ENCODE measurements at regions not wholly inside any gene's neighbourhood (a gene's known extent, or its start where the extent isn't known, plus 50 kb on each side); places are given as distances from the start of the nearest gene placed in this dataset.
A peak's percentile ranks its signal among the peaks of the same experiment; 100 is the strongest.

DNA sequence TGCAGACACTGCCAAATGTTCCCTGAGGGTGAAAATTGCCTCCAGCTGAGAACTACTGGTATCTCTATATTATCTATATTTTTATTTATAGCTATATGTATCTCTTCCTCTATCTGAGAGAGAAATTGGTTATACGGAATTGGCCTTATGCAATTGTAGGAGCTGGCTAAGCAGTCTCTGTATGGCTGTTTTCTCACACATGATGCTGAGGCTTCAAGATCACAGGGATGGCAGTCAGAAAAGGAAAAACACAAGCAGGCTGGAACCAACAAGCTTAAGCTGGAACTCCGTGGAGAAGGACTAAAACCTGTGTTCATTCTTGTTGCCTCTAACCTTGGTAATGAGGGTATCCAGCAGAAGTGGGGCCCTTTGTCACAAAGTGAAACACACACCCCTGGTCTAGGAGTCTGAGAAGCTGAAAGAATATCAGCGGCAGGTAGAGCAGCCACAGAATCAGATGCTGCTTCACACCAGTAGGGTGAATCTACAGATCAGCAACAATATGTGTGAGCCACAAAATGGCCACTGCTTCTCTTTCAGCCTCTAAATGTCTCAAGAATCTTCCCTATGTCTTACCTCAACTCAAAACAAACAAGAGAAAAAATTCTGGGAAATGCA lies 166.5 kb upstream of the PPP1R2C start:
- no peak for DNase-seq (ENCODE audit: low spot score)

DNA sequence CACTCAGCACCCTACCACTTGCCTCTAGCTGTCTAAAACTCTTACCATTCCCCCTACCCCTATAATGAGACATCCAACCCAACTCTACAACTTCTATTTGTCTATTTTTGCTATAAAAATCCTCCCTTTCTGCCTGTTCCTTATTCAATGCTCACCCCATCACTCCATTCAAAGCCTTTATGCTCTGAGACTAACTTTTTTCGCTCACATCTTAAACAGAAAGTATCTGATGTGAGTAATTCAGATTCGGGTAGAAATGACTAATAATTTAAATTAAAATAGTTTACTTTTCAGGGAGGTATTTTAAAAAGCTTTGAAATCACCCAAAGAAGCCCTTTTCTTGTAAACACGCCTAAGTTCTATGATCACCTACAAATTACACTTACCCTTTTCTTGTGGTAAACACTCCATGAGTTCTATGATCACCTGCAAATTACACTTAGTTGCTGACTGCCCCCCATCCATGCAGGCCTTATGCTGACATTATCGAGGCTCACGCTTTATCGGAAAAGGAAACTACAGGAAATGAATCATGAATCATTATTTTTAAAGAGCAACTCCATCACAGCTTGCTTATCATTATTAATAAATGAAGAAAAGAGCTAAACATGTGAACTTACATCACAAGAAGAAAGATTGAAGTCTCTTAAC lies 168.7 kb upstream of the PPP1R2C start:
- no peak for DNase-seq (ENCODE audit: low spot score)

DNA sequence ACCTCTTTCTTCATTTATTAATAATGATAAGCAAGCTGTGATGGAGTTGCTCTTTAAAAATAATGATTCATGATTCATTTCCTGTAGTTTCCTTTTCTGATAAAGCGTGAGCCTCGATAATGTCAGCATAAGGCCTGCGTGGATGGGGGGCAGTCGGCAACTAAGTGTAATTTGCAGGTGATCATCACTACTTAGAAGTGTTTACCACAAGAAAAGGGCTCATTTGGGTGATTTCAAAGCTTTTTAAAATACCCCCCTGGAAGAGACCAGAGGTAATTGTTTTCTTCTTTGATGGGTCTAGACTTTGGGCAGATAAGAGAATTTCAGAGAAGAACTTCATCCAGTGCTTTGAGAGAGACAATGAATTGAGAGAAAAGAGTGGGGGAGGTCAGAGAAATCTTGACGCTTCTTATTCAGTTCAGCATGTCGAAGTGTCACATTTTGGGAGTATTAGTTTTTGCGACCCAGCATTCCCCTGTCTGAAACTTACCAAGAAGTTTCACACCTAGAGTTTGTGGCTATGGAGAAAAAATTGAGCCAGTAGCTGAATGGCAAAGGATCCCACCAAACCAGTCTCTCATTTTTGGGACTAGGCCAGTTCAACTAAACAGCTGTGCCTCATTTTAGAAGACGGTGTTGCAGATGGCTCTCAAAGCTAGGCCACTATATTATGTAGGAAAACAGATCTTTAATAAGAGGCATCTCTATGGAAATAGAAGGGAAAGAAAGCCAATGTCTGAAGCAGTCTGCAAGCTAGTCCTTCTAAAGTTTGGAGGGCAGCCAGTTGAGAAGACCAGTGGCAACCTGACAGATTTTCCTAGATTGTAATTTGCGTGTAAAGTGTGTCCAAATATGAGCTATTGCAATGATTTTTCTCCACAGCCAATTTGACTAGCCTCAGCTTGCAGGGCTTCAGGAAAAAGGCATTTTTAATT lies 171.0 kb upstream of the PPP1R2C start:
- no peak for DNase-seq (ENCODE audit: low spot score)

DNA sequence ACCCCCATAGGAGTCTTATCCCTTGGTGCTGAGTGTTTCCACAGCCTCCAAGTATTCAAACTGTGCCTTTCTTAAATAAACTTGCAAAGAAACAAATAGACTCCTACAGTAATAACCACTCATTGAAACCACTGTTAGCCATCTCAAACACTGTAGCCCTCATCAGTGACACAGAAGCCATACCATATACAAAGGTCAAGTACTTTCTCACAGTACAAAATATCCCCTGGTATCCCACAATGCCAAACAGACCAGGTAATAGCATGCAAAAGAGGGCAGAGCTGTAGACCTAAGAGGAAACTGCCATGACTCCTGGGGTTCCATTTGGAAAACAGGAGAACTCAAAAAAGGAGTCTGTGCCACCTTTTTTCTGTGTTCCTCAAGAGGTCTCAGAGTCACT lies 173.8 kb upstream of the PPP1R2C start:
- DNase-seq (ENCODE audit: low spot score): no peak

DNA sequence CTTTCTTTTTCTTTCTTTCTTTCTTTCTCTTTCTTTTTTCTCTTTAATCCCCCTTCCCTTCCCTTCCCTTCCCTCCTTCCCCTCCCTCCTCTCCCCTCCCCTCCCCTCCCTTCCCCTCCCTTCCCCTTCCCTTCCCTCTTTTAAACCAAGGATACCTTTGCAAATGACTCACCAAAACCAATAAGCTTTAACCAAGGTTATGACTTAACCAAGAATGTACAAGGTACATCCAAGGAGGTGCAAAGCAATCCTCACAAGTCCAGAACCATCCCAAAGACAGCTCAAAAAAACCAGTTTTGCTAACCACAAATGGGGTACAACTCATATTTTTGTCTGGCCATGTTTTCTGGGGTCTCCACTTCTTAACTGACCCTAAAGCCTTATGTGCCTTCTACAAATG lies 174.7 kb upstream of the PPP1R2C start:
- DNase-seq (ENCODE audit: low spot score): no peak

DNA sequence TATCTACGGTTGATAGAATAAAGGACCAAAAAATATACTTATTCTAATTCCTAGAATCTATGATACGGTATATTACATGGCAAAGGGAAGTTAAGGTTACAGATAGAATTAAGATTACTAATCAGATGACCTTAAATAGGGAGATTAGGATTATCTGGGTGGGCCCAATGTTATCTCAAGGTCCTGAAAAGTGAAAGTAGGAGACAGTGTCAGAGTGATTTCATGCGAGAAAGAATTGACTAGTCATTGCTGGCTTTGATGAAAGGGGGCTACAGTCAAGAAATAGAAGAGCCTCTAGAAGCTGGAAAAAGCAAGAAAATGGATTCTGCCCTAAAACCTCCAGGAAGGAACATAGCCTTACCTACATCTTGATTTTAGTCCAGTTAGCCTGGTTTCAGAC lies 176.9 kb upstream of the PPP1R2C start:
- DNase-seq (ENCODE audit: low spot score): no peak

DNA sequence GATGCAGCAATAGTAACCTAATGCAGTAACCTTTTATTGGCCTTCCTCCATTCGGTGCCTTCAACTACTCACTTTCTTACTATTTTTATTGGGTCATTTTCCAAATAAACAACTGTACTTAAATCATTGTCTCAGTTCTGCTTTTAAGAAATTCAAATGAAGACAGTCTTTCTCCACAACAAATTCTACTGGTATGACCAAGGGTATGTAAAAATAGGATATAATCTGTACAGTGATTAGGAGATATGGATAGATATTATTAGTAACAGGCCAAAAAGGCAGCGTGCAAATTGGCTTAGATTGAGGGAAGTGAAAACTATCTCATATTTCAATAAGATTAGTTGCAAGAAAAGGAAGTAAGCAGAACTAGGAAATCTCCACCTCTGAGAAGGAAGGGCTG lies 177.4 kb upstream of the PPP1R2C start:
- no peak for DNase-seq (ENCODE audit: low spot score)

DNA sequence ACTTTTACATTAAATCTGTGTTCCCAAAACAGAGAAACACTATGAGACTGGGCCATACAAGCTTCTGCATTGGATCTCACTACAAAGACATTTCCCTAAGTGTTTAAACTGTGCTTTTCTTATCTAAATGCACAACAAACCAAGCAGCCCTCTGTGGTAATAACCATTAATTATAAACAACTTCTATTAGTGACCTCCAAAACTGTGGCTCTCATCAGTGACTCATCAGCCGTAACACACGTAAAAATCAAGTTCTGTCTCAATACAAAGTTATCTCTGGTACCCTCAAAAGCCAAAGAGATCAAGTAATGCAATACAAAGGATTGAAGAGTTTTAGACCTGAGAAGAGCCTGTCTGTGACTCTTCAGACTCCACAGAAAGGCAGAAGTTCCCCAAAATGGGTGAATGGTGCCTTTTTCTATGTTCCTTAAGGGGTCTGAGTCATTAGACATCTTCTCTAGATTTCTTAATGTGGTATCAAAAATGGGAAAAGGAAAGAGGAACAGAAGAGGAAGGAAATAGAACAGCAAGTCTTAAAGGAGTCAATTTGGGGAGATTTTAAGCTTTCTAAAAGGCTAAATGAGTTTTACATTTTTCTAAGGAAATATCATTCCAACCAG lies 189.8 kb upstream of the PPP1R2C start:
- no peak for DNase-seq (ENCODE audit: low spot score)

DNA sequence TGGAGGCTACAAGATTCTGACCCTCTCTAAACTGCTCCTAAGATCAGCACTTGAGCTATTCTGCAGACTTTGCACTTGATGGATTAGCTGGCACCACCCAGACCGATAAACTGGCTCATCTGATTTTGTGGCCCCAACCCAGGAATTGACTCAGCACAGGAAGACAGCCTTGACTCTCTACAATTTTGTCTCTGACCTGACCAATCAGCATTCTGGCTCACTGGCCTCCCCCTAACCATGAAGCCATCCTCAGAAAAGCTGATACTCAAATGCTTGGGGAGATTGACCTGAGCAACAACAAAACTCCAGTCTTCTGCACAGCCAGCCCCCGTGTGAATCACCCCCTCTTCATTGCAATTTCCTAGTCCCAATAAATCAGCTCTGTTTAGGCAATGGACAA lies 195.4 kb upstream of the PPP1R2C start:
- no peak for DNase-seq (ENCODE audit: low spot score)

DNA sequence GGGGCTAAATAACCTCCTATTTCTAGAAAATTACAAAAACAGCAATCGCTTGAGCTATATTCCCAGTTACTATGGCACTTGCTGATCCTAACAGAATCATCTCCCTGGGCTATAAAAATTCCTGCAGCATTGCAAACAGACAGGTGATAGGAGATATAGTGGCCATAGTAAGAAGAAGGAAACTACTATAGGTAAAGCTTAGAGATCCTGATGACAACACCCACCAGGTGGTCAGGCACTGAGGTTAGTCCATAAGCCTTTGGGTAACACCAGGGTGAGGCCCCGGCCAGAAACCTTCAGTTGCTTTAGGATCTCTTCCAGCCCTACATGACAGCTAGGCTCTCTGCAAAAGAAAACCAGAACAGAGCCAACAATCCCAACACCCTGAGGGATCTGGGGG lies 197.9 kb upstream of the PPP1R2C start:
- no peak for DNase-seq (ENCODE audit: low spot score)

DNA sequence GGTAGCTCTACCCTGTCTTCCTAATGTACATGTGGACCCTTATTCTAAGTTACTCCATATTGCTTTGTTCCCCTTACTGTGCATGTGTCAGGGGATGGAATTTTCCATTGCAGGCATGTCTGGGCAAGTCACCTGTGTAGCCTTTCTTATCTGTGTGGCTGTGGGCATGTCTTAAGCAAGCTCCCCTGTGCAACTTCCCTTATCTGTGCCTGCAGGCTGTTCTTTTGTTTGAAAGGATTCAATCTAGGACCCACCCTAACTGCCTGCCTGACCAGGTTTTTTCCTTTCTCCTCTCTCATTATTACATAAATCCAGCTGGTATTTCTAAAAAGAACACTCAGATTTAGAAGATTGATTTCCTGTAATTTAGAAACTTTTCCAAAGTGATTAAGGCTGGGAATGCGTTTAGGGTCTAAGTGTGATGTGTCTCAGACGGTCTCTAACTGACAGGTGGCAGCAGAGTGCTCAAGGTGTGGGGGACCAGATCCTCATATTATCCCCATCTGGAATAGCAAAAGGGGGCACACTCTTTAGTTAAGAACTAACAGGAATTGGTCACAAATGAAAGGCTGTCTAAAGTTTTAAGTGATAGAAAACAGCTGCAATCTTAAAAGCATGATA lies 198.9 kb upstream of the PPP1R2C start:
- DNase-seq (ENCODE audit: low spot score): peak; percentile 15

DNA sequence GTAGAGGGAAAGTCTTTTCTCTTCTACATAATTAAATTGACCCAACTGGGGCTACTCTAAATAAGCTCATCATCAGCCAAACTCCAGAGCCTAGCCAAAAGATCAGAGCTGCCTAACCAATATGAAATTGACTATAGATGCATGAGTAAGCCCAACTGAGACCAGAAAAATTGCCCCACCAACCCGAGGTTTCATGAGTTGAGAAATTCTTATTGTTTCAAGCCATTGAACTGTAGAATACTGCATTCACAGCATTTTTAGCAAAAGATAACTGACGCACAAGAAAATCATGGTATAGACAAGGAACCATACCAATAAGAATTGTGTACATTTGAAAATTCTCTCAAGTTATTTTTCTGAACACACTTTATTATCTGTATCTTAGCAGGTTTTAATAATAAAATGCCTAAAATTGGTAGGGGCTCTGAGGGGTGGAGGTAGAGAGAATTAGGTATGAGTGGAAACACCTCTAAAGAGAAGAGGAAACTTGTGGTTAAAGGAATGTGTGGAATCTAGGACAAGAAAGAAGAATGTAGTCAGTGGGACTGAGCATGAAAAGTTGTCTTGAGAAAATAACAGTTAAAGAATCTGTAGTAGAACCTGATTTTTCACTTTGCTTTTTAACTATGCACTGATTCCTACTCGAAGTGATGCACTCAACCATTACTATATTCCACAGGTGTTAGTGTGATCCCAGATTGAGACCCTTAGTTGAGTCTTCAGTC lies 200.9 kb upstream of the PPP1R2C start:
- no peak for DNase-seq (ENCODE audit: low spot score)

DNA sequence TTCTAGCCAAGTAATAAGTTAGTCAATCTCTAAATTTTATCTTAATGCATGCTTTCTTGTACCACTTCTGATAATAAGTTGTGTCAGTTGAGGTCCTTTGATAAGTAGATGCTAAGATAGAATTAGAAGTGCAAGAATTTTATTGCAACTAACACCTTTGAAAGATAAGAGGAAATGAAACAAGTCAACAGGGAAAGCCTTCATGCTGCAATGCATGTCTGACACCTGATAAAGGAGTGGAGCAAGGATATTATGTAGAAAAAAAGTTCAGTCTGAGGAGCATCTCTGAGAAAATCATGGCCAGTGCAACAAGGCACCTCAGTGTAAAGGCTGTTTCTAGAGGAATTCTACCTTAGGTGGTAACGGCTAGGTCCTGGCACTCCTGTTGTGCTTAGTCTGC lies 210.7 kb upstream of the PPP1R2C start:
- no peak for DNase-seq (ENCODE audit: low spot score)

DNA sequence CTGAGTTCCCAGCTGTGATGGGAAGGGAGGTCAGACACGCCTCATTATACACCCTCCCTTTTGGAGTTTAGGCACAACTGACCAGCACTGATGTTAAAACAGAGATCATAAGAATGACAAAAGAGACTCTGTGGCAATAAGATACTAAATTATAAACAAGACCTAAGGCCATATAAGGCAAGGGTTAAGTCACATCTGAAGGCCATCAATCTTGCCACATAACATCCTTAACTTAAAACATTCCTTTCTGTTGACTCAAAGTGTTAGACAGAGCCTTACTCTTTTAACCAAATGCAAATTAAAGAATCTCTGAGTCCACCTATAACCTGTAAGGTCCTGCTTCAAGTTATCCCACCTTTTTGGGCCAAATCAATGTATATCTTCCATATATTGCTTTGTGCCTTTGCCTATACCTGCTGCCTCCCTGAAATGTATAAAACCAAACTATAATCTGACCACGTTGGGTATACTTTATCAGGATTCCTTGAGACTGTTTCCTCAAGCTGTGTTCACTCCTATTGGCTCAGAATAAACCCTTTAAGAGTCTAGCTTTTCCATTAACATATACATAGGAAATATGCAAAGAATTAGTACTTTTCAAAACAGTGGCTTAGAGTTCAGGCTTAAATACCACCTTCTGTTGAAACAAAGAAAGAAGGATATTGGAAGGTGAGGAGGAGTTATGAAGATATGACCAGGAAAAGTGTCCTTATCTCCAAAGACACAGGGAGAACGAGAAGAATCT lies 214.4 kb upstream of the PPP1R2C start:
- DNase-seq (ENCODE audit: low spot score): no peak

DNA sequence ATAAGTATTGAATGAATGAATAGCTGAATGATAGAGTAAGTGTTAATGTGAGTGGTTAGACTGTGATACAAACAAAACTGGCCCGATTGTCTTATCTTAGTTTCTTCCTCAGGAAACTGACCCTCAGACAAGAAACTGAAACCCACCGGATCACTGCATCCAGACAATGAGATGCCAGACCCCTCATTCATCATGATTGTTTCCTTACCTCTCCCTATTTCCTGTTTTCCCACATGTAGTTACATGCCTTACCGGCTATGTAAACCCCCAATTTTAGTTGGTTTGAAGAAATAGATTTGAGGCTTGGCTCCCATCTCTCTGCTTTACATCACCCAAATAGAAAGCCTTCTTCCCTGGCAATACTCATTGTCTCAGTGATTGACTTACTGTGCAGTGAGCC lies 218.9 kb upstream of the PPP1R2C start:
- DNase-seq (ENCODE audit: low spot score): no peak

DNA sequence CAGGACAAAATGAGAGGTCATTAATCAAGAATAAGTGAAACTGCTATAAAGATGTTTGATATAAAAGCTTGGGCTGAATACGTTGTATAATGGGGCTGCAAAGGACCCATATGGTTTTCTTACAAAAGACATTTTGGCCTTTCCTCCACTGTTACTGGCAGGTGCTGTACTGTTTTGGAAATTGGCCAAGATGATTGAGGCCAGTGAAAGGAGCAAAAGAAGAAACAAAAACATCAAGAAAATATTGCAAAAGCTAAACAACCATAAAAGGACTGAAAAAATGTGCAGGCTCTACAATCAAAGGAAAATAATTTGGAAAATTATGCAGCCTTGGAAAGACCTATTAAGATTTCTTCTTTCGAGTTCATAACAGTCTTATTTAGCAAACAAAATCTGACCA lies 222.2 kb upstream of the PPP1R2C start:
- no peak for DNase-seq (ENCODE audit: low spot score)

DNA sequence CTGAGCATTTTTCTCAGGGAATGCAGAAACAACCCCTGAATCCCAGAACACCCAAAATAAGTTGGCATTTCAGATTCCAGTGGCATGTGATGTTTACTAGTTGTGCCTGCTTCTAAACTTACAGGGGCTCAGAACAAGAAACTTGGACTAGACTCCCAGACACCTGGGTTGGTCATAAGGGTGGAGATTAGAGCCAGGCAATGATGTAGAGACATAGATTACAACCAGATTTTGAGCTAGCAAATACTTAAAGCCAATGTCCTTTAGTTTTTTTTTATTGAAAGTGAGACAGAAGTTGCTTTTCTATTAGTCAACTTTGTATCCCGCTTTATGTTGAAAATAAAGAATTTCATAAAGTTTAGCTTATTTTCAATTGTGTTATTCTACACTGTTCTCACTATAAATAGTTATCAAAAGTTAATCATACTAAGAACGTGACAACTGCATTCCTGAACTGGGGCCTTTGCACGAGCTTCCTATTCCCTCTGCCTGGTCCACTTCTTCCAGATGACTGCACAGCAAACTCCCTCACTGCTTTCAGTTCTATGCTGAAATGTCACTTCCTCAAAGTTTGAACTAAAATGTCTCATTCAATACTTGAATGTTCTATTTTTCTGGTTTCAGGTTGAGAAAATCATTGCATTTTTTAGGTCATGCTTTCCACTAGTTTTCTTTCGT lies 224.7 kb upstream of the PPP1R2C start:
- no peak for DNase-seq (ENCODE audit: low spot score)

DNA sequence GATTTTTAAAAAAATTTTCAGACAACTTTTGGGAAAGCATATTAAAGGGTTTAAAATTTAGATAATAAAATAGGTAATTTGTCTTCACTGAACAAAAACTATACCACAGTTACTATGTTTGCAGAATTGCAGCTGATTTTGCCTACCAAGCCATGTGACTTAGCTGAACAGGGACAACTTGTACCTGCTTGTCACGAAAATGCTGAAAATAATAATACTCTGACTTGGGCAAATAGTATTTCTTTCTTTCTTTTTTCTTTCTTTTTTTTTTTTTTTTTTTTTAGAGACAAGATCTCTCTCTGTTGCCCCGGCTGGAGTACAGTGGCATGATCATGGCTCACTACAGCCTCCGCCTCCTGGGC lies 225.2 kb upstream of the PPP1R2C start:
- no peak for DNase-seq (ENCODE audit: low spot score)

DNA sequence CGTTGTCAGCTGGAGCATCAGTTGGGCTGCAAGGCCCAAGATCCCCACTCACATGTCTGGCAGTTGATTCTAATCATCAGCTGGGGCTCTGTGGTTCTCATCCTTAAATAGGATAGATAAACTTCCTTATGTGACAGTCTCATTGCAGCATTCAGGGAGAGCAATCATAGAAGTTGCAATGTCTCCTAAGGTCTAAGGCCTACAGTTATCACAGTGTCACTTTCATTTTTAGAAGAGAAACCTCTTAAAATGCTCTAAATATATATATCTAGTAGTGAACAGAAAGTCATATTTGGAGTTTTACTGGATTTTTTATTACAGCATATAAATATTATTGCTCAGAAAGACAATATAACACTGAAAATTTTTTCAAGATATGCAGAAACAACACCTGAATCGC lies 226.0 kb upstream of the PPP1R2C start:
- DNase-seq (ENCODE audit: low spot score): no peak

DNA sequence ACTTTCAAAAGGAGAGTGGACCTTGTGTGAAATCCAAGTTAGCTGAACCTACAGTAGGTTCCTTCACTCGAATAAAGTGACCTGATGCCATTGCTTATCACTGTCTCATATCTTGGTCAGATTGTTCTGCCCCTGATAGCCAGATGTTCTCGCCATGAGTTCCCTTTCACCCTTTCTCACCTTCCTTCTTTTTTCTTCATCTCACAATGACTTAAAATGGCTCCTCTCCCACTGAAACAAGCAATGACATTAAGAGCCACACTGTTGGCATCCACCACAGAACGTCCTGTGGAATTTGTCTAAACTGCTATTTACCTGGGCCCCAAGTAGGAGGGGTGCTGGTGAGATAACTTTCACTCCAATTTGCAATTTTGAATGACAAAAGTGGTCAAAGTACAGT lies 227.6 kb upstream of the PPP1R2C start:
- no peak for DNase-seq (ENCODE audit: low spot score)

All from SK-N-DZ (cell line).